GM12873 (cell line): ENCODE measurements at regions not wholly inside any gene's neighbourhood (a gene's known extent, or its start where the extent isn't known, plus 50 kb on each side); places are given as distances from the start of the nearest gene placed in this dataset.

ENCODE experiments used
- TF ChIP-seq, protein P1 (sequence below): IDR thresholded peaks from 2 replicates; pipeline ENCODE4 v1.5.1; 2012; ENCODE audit warnings: low read depth, mild to moderate bottlenecking, moderate library complexity, low read length, control low read depth; ENCODE audit not compliant: insufficient read depth; ENCODE audit errors: missing control alignments

DNA sequence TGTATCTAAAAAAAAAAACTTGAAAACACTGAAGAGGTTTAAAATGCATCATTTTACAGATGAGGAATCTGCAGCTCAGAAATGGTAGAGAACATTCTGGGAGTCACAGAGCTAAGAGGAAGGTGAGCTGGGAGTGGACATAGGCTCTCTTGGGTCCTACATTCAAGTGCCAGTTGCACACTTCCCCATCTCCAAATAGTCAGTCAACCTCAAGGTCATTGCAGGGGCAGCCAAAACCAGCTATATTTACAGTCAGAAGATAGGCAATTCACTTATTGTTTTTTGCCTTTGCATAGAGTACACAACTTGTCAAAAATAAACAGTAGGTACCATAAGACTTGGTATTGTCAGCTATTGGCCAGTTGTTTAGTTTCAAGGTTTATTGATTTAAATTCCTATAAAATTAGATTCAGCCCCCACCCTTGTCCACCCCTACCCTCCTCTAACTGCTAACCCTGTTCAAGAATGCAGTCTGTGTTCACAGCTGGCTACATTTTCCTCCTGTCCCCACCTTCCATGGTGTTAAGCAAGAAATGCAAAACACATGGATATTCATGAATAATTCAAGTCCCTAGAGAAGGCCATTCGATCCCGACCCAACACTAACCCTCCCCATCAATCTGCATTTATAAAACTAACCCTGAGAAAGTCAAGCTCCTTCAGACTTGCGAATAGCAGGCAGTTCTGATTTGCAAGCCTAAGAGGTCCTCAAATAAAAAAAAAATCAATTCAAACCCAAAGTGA lies 567.0 kb upstream of the MCTP2 start:
- TF ChIP-seq, protein P1, sequence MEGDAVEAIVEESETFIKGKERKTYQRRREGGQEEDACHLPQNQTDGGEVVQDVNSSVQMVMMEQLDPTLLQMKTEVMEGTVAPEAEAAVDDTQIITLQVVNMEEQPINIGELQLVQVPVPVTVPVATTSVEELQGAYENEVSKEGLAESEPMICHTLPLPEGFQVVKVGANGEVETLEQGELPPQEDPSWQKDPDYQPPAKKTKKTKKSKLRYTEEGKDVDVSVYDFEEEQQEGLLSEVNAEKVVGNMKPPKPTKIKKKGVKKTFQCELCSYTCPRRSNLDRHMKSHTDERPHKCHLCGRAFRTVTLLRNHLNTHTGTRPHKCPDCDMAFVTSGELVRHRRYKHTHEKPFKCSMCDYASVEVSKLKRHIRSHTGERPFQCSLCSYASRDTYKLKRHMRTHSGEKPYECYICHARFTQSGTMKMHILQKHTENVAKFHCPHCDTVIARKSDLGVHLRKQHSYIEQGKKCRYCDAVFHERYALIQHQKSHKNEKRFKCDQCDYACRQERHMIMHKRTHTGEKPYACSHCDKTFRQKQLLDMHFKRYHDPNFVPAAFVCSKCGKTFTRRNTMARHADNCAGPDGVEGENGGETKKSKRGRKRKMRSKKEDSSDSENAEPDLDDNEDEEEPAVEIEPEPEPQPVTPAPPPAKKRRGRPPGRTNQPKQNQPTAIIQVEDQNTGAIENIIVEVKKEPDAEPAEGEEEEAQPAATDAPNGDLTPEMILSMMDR: no peak

DNA sequence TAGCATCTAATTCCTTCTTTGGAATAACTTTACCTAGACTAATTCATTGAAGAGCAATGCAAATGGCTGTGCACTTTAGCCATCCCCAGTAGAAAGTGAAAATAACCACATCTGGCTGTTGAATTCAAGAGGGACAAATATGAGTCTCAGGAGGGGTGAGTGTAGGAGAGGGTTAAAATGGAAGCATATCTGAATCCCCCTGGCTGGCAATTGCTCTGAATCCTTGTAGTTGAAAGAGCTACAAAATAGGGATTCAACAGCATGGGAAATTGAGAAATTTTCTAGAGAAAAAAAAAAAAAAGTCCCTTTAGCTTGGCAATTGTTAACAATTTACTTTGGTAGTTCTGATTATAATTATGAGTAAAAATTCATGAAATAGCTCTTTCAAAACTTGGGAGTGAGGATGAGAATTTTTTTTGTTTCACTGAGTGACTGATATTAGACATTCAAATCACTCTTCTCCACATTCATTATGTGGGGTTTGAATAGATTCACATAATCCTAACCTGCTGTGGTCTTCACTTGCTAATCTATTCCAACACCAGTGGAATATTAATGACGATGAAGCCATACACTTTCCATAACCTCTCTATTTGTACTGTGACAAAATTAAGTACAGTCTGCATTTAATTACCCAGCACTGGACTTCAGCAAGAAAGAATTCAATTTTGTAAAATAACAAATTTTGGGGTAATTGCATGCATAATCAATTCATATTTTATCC lies 569.0 kb upstream of the MCTP2 start:
- TF ChIP-seq, protein P1: no peak

DNA sequence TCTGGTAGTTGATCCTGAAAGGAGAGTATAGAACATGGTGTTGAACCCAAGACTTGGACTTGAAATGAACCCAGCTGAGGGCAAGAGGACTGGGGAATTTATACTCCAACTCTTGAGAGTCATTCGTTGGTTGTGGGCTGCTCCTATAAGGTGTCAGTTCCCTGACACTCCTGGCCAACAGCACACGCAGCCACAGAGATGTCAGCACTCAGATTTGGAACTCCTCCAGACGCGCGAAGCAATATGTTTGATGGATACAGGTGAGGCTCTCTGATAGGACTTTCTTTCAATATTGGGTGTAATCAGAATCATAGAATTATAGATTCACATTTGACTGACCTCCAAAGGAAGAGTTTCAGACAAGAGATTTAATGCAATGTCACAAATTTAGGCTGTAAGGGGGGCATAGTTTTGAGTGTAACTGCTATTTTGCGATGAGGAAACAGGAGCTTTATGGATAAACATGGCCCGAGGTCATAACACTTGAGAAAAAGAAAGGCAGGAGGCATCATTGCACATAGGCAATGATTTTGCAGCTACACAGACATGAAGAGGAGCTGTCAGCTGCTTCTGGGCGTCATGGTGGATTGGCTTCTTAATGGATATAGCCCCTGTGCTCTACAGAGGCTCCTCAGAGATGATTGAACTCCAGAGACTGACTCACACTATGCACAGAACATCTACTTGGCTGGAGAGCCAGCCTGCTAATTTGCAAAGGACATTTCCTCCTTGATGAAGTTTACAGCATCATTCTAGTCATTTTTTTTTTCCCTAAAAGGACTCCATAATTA lies 569.2 kb upstream of the RGMA start:
- TF ChIP-seq, protein P1: no peak

DNA sequence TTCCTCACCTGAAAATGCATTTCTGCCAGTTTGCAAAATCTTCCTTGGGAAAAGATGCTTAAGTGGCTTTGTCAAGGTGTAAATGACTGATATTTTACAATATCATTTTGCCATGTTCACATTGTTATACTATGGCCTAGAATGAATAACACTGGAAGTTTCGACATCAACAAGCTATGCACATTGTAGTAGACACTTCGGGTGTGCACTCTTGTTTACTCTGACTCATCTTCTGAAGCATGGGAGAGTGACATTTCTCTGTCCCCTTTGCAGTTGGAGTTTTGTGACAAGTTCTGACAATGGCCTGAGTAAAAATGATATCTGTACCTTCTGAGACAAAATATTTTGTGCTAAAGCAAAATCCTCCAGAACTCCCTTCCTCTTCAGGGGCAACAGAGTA lies 567.0 kb upstream of the RGMA start:
- TF ChIP-seq, protein P1: no peak

DNA sequence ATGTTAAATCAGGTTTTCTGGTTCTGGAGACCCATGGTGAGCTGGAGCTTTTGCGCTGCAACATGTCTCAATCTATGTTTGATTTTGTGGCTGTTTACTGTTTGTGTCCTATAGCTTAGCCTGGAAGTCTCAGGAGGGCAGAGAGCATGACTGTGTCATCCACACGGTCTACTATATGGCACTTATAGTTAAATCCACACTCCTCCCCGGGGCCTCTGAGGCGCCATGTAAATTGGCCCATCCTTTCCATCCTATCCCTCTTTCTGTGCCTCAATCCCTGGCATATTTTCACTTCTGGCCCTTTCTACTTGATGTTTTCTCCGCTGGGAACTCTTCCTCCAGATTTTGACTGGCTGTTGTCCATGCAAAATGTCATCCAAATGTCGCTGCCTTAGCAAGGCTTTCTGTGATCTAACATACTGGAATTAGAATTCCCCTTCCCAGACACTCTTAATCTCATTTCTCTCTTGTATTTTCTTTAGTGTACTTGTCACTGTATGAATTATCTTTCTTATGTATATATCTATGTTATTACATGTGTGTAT lies 560.8 kb upstream of the RGMA start:
- TF ChIP-seq, protein P1: no peak

DNA sequence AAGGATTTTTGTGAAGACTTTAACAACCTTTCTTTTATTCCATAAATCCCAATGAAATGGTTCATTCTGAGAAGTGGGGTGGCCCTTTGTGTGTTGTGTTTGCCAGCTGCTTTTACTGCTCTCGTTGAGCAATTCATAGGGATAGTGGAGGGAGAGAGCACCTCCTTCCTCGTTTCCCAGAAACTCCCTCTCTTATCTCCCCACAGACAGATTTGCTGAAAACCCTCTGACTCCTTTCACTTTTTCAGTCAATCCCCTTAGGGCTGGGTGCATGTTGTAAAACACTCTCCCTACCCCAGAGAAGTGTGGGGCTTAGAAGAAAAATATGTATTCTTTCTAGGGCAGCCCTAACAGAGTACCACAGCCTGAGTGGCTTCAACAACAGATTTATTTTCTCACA lies 557.2 kb upstream of the RGMA start:
- TF ChIP-seq, protein P1: no peak

DNA sequence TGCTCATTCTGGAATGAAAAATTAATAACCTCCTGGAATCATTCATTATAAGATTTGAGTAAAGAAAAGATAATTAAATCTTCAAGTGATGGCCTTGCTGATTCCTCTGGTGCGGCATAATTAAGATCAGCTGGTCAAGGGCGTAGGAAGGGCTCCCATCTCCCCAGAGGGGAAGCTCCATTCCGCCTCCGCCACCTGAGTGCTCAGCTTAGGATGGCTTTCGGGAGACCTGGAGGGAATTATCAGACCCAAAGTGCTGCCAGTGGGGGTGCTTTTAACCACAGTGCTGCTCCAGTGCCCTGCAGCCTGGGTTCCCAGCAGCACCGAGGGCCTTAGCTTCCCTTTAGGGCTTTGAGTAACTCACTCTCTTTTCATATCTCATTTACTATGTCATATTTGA lies 556.6 kb upstream of the RGMA start:
- TF ChIP-seq, protein P1: no peak
